Keratinocyte (primary cell): ENCODE measurements at regions not wholly inside any gene's neighbourhood (a gene's known extent, or its start where the extent isn't known, plus 50 kb on each side); places are given as distances from the start of the nearest gene placed in this dataset.

ENCODE experiments used
- EZH2 ChIP-seq: IDR thresholded peaks from one replicate; pipeline ENCODE4 v1.6.1; 2012; ENCODE audit warnings: inconsistent platforms, mild to moderate bottlenecking, low read length, moderate library complexity
- TF ChIP-seq, protein P1 (sequence below), 3 experiments: IDR thresholded peaks in 1 of 3; conservative IDR thresholded peaks in 1 of 3; optimal IDR thresholded peaks in 1 of 3; 2 replicates in 2 of 3; 3 replicates in 1 of 3; pipeline versions ENCODE3 to v1.5.1; 2011; ENCODE audit warnings: low read length in 3 of 3, mild to moderate bottlenecking in 3 of 3, moderate library complexity in 2 of 3, control low read depth in 1 of 3, inconsistent platforms in 1 of 3; ENCODE audit not compliant: insufficient read depth in 2 of 3; ENCODE audit errors: extremely low read depth in 1 of 3

DNA sequence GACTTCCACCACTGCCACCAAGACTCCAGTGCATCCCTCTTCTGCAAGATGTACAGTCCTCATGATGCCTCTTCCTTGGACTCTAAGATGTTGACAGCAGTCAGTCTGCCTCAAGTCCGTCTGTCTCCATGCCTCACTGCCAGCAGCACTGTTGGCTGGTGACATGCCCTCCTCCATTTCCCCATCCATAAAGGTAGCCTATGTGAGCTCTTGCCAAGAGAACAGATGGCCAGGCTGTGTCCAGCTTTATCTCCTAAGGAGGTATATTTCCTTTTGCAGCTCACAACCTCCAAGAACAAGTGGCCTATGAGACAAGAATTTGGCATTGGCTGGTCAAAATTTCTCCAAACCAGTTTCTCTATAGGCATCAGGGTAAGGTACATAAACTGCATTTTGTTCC lies 149.3 kb upstream of the HNRNPA3 start:
- TF ChIP-seq, protein P1, sequence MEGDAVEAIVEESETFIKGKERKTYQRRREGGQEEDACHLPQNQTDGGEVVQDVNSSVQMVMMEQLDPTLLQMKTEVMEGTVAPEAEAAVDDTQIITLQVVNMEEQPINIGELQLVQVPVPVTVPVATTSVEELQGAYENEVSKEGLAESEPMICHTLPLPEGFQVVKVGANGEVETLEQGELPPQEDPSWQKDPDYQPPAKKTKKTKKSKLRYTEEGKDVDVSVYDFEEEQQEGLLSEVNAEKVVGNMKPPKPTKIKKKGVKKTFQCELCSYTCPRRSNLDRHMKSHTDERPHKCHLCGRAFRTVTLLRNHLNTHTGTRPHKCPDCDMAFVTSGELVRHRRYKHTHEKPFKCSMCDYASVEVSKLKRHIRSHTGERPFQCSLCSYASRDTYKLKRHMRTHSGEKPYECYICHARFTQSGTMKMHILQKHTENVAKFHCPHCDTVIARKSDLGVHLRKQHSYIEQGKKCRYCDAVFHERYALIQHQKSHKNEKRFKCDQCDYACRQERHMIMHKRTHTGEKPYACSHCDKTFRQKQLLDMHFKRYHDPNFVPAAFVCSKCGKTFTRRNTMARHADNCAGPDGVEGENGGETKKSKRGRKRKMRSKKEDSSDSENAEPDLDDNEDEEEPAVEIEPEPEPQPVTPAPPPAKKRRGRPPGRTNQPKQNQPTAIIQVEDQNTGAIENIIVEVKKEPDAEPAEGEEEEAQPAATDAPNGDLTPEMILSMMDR (optimal IDR thresholded peaks at IDR 0.05 in 1 of 3, IDR thresholded peaks at IDR 0.05 in 1 of 3, conservative IDR thresholded peaks at IDR 0.05 in 1 of 3; ENCODE audit: extremely low read depth in 1 of 3, insufficient read depth in 2 of 3, low read length in 3 of 3) = no peak
- no peak for TF ChIP-seq EZH2
